H9 (cell line): ENCODE measurements at regions not wholly inside any gene's neighbourhood (a gene's known extent, or its start where the extent isn't known, plus 50 kb on each side); places are given as distances from the start of the nearest gene placed in this dataset.
A peak's percentile ranks its signal among the peaks of the same experiment; 100 is the strongest.
"Not testable (repeated sequence)": the region's sequence is repeated elsewhere in the genome, so short reads cannot be mapped to it uniquely, and the experiment has no call there.

Experiments used
- DNase-seq: peaks from one replicate; pipeline ENCODE4 v3.0.0-alpha.2; 2017
- H2AFZ ChIP-seq: one replicate; pipeline ENCODE4 v1.6.1; 2013; ENCODE audit warnings: mild to moderate bottlenecking, low read length, control low read depth, moderate library complexity
- H2AK5ac ChIP-seq: 2 replicates; pipeline ENCODE4 v1.6.1; 2013; ENCODE audit warnings: low read length, control low read depth, mixed read lengths; ENCODE audit not compliant: insufficient read length
- H2BK120ac ChIP-seq: one replicate; pipeline ENCODE4 v1.6.1; 2013; ENCODE audit warnings: low read depth, mild to moderate bottlenecking, low read length, control low read depth, inconsistent platforms; ENCODE audit not compliant: poor library complexity, severe bottlenecking
- H2BK12ac ChIP-seq: 2 replicates; pipeline ENCODE4 v1.6.1; 2013; ENCODE audit warnings: low read length, control low read depth, mixed read lengths, low read depth; ENCODE audit not compliant: insufficient read length
- H2BK15ac ChIP-seq: 2 replicates; pipeline ENCODE4 v1.6.1; 2013; ENCODE audit warnings: low read depth, low read length, control low read depth
- H2BK20ac ChIP-seq: one replicate; pipeline ENCODE4 v1.6.1; 2013; ENCODE audit warnings: low read depth, mild to moderate bottlenecking, low read length, control low read depth, inconsistent platforms; ENCODE audit not compliant: poor library complexity, severe bottlenecking
- H2BK5ac ChIP-seq: 2 replicates; pipeline ENCODE4 v1.6.1; 2013; ENCODE audit warnings: low read length, control low read depth, mixed read lengths; ENCODE audit not compliant: insufficient read length
- H3K14ac ChIP-seq: 2 replicates; pipeline ENCODE4 v1.6.1; 2013; ENCODE audit warnings: low read length, control low read depth; ENCODE audit not compliant: insufficient read depth
- H3K18ac ChIP-seq: 2 replicates; pipeline ENCODE4 v1.6.1; 2013; ENCODE audit warnings: low read depth, mild to moderate bottlenecking, mixed read lengths, low read length, control low read depth; ENCODE audit not compliant: insufficient read length
- H3K23ac ChIP-seq: 2 replicates; pipeline ENCODE4 v1.6.1; 2013; ENCODE audit warnings: low read length, control low read depth, mixed read lengths, low read depth; ENCODE audit not compliant: insufficient read length
- H3K23me2 ChIP-seq: 2 replicates; pipeline ENCODE4 v1.6.1; 2013; ENCODE audit warnings: low read depth, mild to moderate bottlenecking, mixed read lengths, low read length, control low read depth; ENCODE audit not compliant: insufficient read length, poor library complexity, severe bottlenecking
- H3K27ac ChIP-seq: 2 replicates; pipeline ENCODE4 v1.5.1; 2013; ENCODE audit warnings: low read length, control low read depth, mixed read lengths, low read depth; ENCODE audit not compliant: insufficient read length
- H3K27me3 ChIP-seq: 2 replicates; pipeline ENCODE4 v1.6.1; 2013; ENCODE audit warnings: low read length, control low read depth, inconsistent platforms; ENCODE audit not compliant: insufficient read depth
- H3K4ac ChIP-seq: 2 replicates; pipeline ENCODE4 v1.6.1; 2013; ENCODE audit warnings: low read depth, mild to moderate bottlenecking, control low read depth, inconsistent platforms, low read length, moderate library complexity
- H3K4me1 ChIP-seq: 2 replicates; pipeline ENCODE4 v1.6.1; 2013; ENCODE audit warnings: low read length, control low read depth, inconsistent platforms; ENCODE audit not compliant: insufficient read depth
- H3K4me2 ChIP-seq: 2 replicates; pipeline ENCODE4 v1.6.1; 2013; ENCODE audit warnings: low read length, control low read depth, mixed read lengths; ENCODE audit not compliant: insufficient read length, insufficient read depth
- H3K56ac ChIP-seq: 2 replicates; pipeline ENCODE4 v1.6.1; 2013; ENCODE audit warnings: low read depth, mild to moderate bottlenecking, mixed read lengths, low read length, control low read depth; ENCODE audit not compliant: insufficient read length
- H3K79me1 ChIP-seq: 2 replicates; pipeline ENCODE4 v1.6.1; 2013; ENCODE audit warnings: low read depth, mild to moderate bottlenecking, moderate library complexity, low read length, control low read depth, inconsistent platforms; ENCODE audit not compliant: insufficient read depth, poor library complexity, severe bottlenecking
- H3K79me2 ChIP-seq: 2 replicates; pipeline ENCODE4 v1.6.1; 2013; ENCODE audit warnings: low read length, control low read depth, inconsistent platforms; ENCODE audit not compliant: insufficient read depth
- H3K9ac ChIP-seq: 2 replicates; pipeline ENCODE4 v1.6.1; 2013; ENCODE audit warnings: low read length, control low read depth, mixed read lengths; ENCODE audit not compliant: insufficient read length; ENCODE audit errors: extremely low read depth
- H3K9me3 ChIP-seq: one replicate; pipeline ENCODE4 v1.6.1; 2013; ENCODE audit warnings: low read depth, low read length, inconsistent platforms; ENCODE audit not compliant: control insufficient read depth
- H3T11ph ChIP-seq: one replicate; pipeline ENCODE4 v1.6.1; 2013; ENCODE audit warnings: mild to moderate bottlenecking, low read length, control low read depth, inconsistent platforms
- H4K20me1 ChIP-seq: one replicate; pipeline ENCODE4 v1.6.1; 2013; ENCODE audit not compliant: control insufficient read depth, insufficient read length, insufficient read depth
- H4K5ac ChIP-seq: 2 replicates; pipeline ENCODE4 v1.6.1; 2013; ENCODE audit warnings: low read depth, mild to moderate bottlenecking, mixed read lengths, low read length, control low read depth; ENCODE audit not compliant: insufficient read length
- H4K8ac ChIP-seq: replicated peaks from 2 replicates; pipeline ENCODE4 v1.6.1; 2013; ENCODE audit warnings: low read length, control low read depth, mixed read lengths, low read depth; ENCODE audit not compliant: insufficient read length
- H4K91ac ChIP-seq: 2 replicates; pipeline ENCODE4 v1.6.1; 2013; ENCODE audit warnings: low read depth, mild to moderate bottlenecking, moderate library complexity, mixed read lengths, low read length, control low read depth; ENCODE audit not compliant: insufficient read length
- H3K27ac Mint-ChIP-seq, 3 experiments: 2 replicates in 2 of 3; 3 replicates in 1 of 3; pipeline ENCODE4 v1.8.0; 2020 to 2021; ENCODE audit warnings: mixed read lengths in 3 of 3, mild to moderate bottlenecking in 1 of 3, moderate library complexity in 1 of 3
- H3K27me3 Mint-ChIP-seq: 2 replicates; pipeline ENCODE4 v1.8.0; 2021; ENCODE audit warnings: low read depth, mild to moderate bottlenecking, moderate library complexity, mixed read lengths
- H3K36me3 Mint-ChIP-seq, 3 experiments: 2 replicates in 2 of 3; 3 replicates in 1 of 3; pipeline ENCODE4 v1.8.0; 2020 to 2021; ENCODE audit warnings: low read depth in 3 of 3, mixed read lengths in 3 of 3; ENCODE audit not compliant: insufficient read depth in 1 of 3
- H3K4me1 Mint-ChIP-seq, 2 experiments: 2 replicates each; pipeline ENCODE4 v1.8.0; 2020; ENCODE audit warnings: mixed read lengths in 2 of 2
- H3K4me3 Mint-ChIP-seq, 2 experiments: 2 replicates in 1 of 2; 3 replicates in 1 of 2; pipeline ENCODE4 v1.8.0; 2020 to 2021; ENCODE audit warnings: mild to moderate bottlenecking in 2 of 2, mixed read lengths in 2 of 2, moderate library complexity in 1 of 2
- H3K9me3 Mint-ChIP-seq, 2 experiments: 2 replicates in 1 of 2; 3 replicates in 1 of 2; pipeline ENCODE4 v1.8.0; 2020; ENCODE audit warnings: mild to moderate bottlenecking in 2 of 2, mixed read lengths in 2 of 2, moderate library complexity in 1 of 2
- CTCF ChIP-seq: fragments of 200-600 bp; sonication (generic); conservative IDR thresholded peaks from 3 replicates; pipeline ENCODE4 v1.8.0; 2021; ENCODE audit warnings: antibody characterized with exemption, mild to moderate bottlenecking
- WGBS: extraction: QIAGEN DNeasy Blood & Tissue Kit; methylation state at CpG from one replicate; pipeline ENCODE4 v1.1.7; 2013; ENCODE audit warnings: missing lambda C conversion rate, low lambda C conversion rate, mixed read lengths; ENCODE audit not compliant: insufficient read length; ENCODE audit errors: extremely low coverage; 5-methylcytosine and 5-hydroxymethylcytosine counted together

DNA sequence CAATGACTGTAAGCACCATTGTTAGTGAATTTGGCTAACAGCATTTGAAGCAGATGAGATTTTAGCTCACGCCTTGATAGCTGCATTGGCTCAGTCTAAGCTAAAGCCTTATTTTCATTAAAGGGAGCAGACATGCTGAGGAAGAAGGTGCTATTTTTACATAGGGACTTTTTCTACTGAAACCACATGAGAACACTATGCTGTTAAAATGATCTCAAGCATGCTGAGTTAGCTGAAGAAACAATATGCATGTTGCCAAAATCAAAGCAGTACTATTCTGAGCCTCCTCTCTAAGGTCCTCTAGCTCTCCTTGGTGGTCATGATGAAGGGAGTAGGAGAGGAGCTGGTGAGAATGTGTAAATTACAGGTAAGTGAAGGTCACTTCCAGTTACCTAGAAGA lies 134.4 kb upstream of the JADE1 start:
- no peaks in the 10 kb centered on the region for H3K9me3 ChIP-seq

GRCh38 chr4:128673159-128673558 lies 136.3 kb upstream of the JADE1 start:
- H3K9me3 Mint-ChIP-seq, result peaks cover 9 to 11% of the 10 kb centered on the region in 2 experiments
- H3K27me3 ChIP-seq, H4K20me1 ChIP-seq, H2BK5ac ChIP-seq, H3K4me3 Mint-ChIP-seq, H3K79me2 ChIP-seq, H3K79me1 ChIP-seq, H2BK15ac ChIP-seq, H2AFZ ChIP-seq, H3K27me3 Mint-ChIP-seq, H2BK20ac ChIP-seq, H3K4me2 ChIP-seq, H3T11ph ChIP-seq, H3K23me2 ChIP-seq, H3K23ac ChIP-seq, DNase-seq, H4K8ac ChIP-seq, H4K5ac ChIP-seq, H4K91ac ChIP-seq, H3K4me1 ChIP-seq, H2BK120ac ChIP-seq, H3K9ac ChIP-seq, H2AK5ac ChIP-seq, H2BK12ac ChIP-seq, H3K27ac ChIP-seq, H3K18ac ChIP-seq, H3K14ac ChIP-seq, H3K9me3 ChIP-seq, H3K4ac ChIP-seq, H3K56ac ChIP-seq: not testable (repeated sequence)
- peak overlapping the region in 1 of 3 experiments; percentile 47; a peak in 1 of 7 replicates for H3K27ac Mint-ChIP-seq
- no CpG with 5 or more reads among the region's 7 CpGs for WGBS
- H3K36me3 Mint-ChIP-seq, result peaks cover 4 to 15% (median 7%) of the 10 kb centered on the region in 3 experiments; a peak in 6 of 7 replicates
- H3K4me1 Mint-ChIP-seq, result peaks cover 31 to 36% of the 10 kb centered on the region in 2 experiments

More for the DNA sequence above, 134.4 kb upstream of the JADE1 start:
- Mint-ChIP-seq H3K36me3 (peaks cover 3 to 11% (median 7%) of the 10 kb centered on the region in 3 experiments; a peak in 6 of 7 replicates), H3K4me3 (no peak overlapping the region), H3K9me3 (peaks cover 9 to 13% of the 10 kb centered on the region in 2 experiments), H3K27ac (no peak overlapping the region), H3K27me3 (no peaks in the 10 kb centered on the region), H3K4me1 (peaks cover 41 to 42% of the 10 kb centered on the region in 2 experiments)
- Histone ChIP-seq H3K27me3 (no peaks in the 10 kb centered on the region), H3K23me2 (no peaks in the 10 kb centered on the region), H2AFZ (no peak overlapping the region), H3K27ac (no peak overlapping the region), H3K14ac (no peak overlapping the region), H2BK12ac (no peak overlapping the region), H3K9ac (no peak overlapping the region), H3K4ac (no peak overlapping the region), H2BK5ac (no peak overlapping the region), H2BK20ac (no peak overlapping the region), H2AK5ac (no peak overlapping the region), H3K4me2 (no peak overlapping the region), H3K23ac (no peak overlapping the region), H2BK120ac (no peak overlapping the region), H3K4me1 (no peaks in the 10 kb centered on the region; the same call in 1 of the 2 replicates), H3K79me2 (no peaks in the 10 kb centered on the region), H4K5ac (no peak overlapping the region), H4K20me1 (no peaks in the 10 kb centered on the region), H3K79me1 (no peaks in the 10 kb centered on the region), H3K18ac (no peak overlapping the region), H3T11ph (no peak overlapping the region), H3K56ac (no peak overlapping the region), H2BK15ac (no peak overlapping the region), H4K91ac (no peak overlapping the region), H4K8ac (no peak overlapping the region)
- TF ChIP-seq CTCF, result no peak
- DNase-seq, result no peak
- no CpG with 5 or more reads among the region's 1 CpG for WGBS
